H9 (cell line): ENCODE measurements at regions not wholly inside any gene's neighbourhood (a gene's known extent, or its start where the extent isn't known, plus 50 kb on each side); places are given as distances from the start of the nearest gene placed in this dataset.

Experiments
- DNase-seq: peaks from one replicate; pipeline ENCODE4 v3.0.0-alpha.2; 2017
- H2AFZ ChIP-seq: one replicate; pipeline ENCODE4 v1.6.1; 2013; ENCODE audit warnings: mild to moderate bottlenecking, low read length, control low read depth, moderate library complexity
- H2AK5ac ChIP-seq: 2 replicates; pipeline ENCODE4 v1.6.1; 2013; ENCODE audit warnings: low read length, control low read depth, mixed read lengths; ENCODE audit not compliant: insufficient read length
- H2BK120ac ChIP-seq: one replicate; pipeline ENCODE4 v1.6.1; 2013; ENCODE audit warnings: low read depth, mild to moderate bottlenecking, low read length, control low read depth, inconsistent platforms; ENCODE audit not compliant: poor library complexity, severe bottlenecking
- H2BK12ac ChIP-seq: 2 replicates; pipeline ENCODE4 v1.6.1; 2013; ENCODE audit warnings: low read length, control low read depth, mixed read lengths, low read depth; ENCODE audit not compliant: insufficient read length
- H2BK15ac ChIP-seq: 2 replicates; pipeline ENCODE4 v1.6.1; 2013; ENCODE audit warnings: low read depth, low read length, control low read depth
- H2BK20ac ChIP-seq: one replicate; pipeline ENCODE4 v1.6.1; 2013; ENCODE audit warnings: low read depth, mild to moderate bottlenecking, low read length, control low read depth, inconsistent platforms; ENCODE audit not compliant: poor library complexity, severe bottlenecking
- H2BK5ac ChIP-seq: 2 replicates; pipeline ENCODE4 v1.6.1; 2013; ENCODE audit warnings: low read length, control low read depth, mixed read lengths; ENCODE audit not compliant: insufficient read length
- H3K14ac ChIP-seq: 2 replicates; pipeline ENCODE4 v1.6.1; 2013; ENCODE audit warnings: low read length, control low read depth; ENCODE audit not compliant: insufficient read depth
- H3K18ac ChIP-seq: 2 replicates; pipeline ENCODE4 v1.6.1; 2013; ENCODE audit warnings: low read depth, mild to moderate bottlenecking, mixed read lengths, low read length, control low read depth; ENCODE audit not compliant: insufficient read length
- H3K23ac ChIP-seq: 2 replicates; pipeline ENCODE4 v1.6.1; 2013; ENCODE audit warnings: low read length, control low read depth, mixed read lengths, low read depth; ENCODE audit not compliant: insufficient read length
- H3K23me2 ChIP-seq: 2 replicates; pipeline ENCODE4 v1.6.1; 2013; ENCODE audit warnings: low read depth, mild to moderate bottlenecking, mixed read lengths, low read length, control low read depth; ENCODE audit not compliant: insufficient read length, poor library complexity, severe bottlenecking
- H3K27ac ChIP-seq: 2 replicates; pipeline ENCODE4 v1.5.1; 2013; ENCODE audit warnings: low read length, control low read depth, mixed read lengths, low read depth; ENCODE audit not compliant: insufficient read length
- H3K27me3 ChIP-seq: 2 replicates; pipeline ENCODE4 v1.6.1; 2013; ENCODE audit warnings: low read length, control low read depth, inconsistent platforms; ENCODE audit not compliant: insufficient read depth
- H3K4ac ChIP-seq: 2 replicates; pipeline ENCODE4 v1.6.1; 2013; ENCODE audit warnings: low read depth, mild to moderate bottlenecking, control low read depth, inconsistent platforms, low read length, moderate library complexity
- H3K4me1 ChIP-seq: 2 replicates; pipeline ENCODE4 v1.6.1; 2013; ENCODE audit warnings: low read length, control low read depth, inconsistent platforms; ENCODE audit not compliant: insufficient read depth
- H3K4me2 ChIP-seq: 2 replicates; pipeline ENCODE4 v1.6.1; 2013; ENCODE audit warnings: low read length, control low read depth, mixed read lengths; ENCODE audit not compliant: insufficient read length, insufficient read depth
- H3K56ac ChIP-seq: 2 replicates; pipeline ENCODE4 v1.6.1; 2013; ENCODE audit warnings: low read depth, mild to moderate bottlenecking, mixed read lengths, low read length, control low read depth; ENCODE audit not compliant: insufficient read length
- H3K79me1 ChIP-seq: 2 replicates; pipeline ENCODE4 v1.6.1; 2013; ENCODE audit warnings: low read depth, mild to moderate bottlenecking, moderate library complexity, low read length, control low read depth, inconsistent platforms; ENCODE audit not compliant: insufficient read depth, poor library complexity, severe bottlenecking
- H3K79me2 ChIP-seq: 2 replicates; pipeline ENCODE4 v1.6.1; 2013; ENCODE audit warnings: low read length, control low read depth, inconsistent platforms; ENCODE audit not compliant: insufficient read depth
- H3K9ac ChIP-seq: 2 replicates; pipeline ENCODE4 v1.6.1; 2013; ENCODE audit warnings: low read length, control low read depth, mixed read lengths; ENCODE audit not compliant: insufficient read length; ENCODE audit errors: extremely low read depth
- H3K9me3 ChIP-seq: one replicate; pipeline ENCODE4 v1.6.1; 2013; ENCODE audit warnings: low read depth, low read length, inconsistent platforms; ENCODE audit not compliant: control insufficient read depth
- H3T11ph ChIP-seq: one replicate; pipeline ENCODE4 v1.6.1; 2013; ENCODE audit warnings: mild to moderate bottlenecking, low read length, control low read depth, inconsistent platforms
- H4K20me1 ChIP-seq: one replicate; pipeline ENCODE4 v1.6.1; 2013; ENCODE audit not compliant: control insufficient read depth, insufficient read length, insufficient read depth
- H4K5ac ChIP-seq: 2 replicates; pipeline ENCODE4 v1.6.1; 2013; ENCODE audit warnings: low read depth, mild to moderate bottlenecking, mixed read lengths, low read length, control low read depth; ENCODE audit not compliant: insufficient read length
- H4K8ac ChIP-seq: replicated peaks from 2 replicates; pipeline ENCODE4 v1.6.1; 2013; ENCODE audit warnings: low read length, control low read depth, mixed read lengths, low read depth; ENCODE audit not compliant: insufficient read length
- H4K91ac ChIP-seq: 2 replicates; pipeline ENCODE4 v1.6.1; 2013; ENCODE audit warnings: low read depth, mild to moderate bottlenecking, moderate library complexity, mixed read lengths, low read length, control low read depth; ENCODE audit not compliant: insufficient read length
- H3K27ac Mint-ChIP-seq, 3 experiments: 2 replicates in 2 of 3; 3 replicates in 1 of 3; pipeline ENCODE4 v1.8.0; 2020 to 2021; ENCODE audit warnings: mixed read lengths in 3 of 3, mild to moderate bottlenecking in 1 of 3, moderate library complexity in 1 of 3
- H3K27me3 Mint-ChIP-seq: 2 replicates; pipeline ENCODE4 v1.8.0; 2021; ENCODE audit warnings: low read depth, mild to moderate bottlenecking, moderate library complexity, mixed read lengths
- H3K36me3 Mint-ChIP-seq, 3 experiments: 2 replicates in 2 of 3; 3 replicates in 1 of 3; pipeline ENCODE4 v1.8.0; 2020 to 2021; ENCODE audit warnings: low read depth in 3 of 3, mixed read lengths in 3 of 3; ENCODE audit not compliant: insufficient read depth in 1 of 3
- H3K4me1 Mint-ChIP-seq, 2 experiments: 2 replicates each; pipeline ENCODE4 v1.8.0; 2020; ENCODE audit warnings: mixed read lengths in 2 of 2
- H3K4me3 Mint-ChIP-seq, 2 experiments: 2 replicates in 1 of 2; 3 replicates in 1 of 2; pipeline ENCODE4 v1.8.0; 2020 to 2021; ENCODE audit warnings: mild to moderate bottlenecking in 2 of 2, mixed read lengths in 2 of 2, moderate library complexity in 1 of 2
- H3K9me3 Mint-ChIP-seq, 2 experiments: 2 replicates in 1 of 2; 3 replicates in 1 of 2; pipeline ENCODE4 v1.8.0; 2020; ENCODE audit warnings: mild to moderate bottlenecking in 2 of 2, mixed read lengths in 2 of 2, moderate library complexity in 1 of 2
- WGBS: extraction: QIAGEN DNeasy Blood & Tissue Kit; methylation state at CpG from one replicate; pipeline ENCODE4 v1.1.7; 2013; ENCODE audit warnings: missing lambda C conversion rate, low lambda C conversion rate, mixed read lengths; ENCODE audit not compliant: insufficient read length; ENCODE audit errors: extremely low coverage; 5-methylcytosine and 5-hydroxymethylcytosine counted together
- TF ChIP-seq, protein P1 (sequence below): fragments of 200-600 bp; sonication (generic); conservative IDR thresholded peaks from 3 replicates; pipeline ENCODE4 v1.8.0; 2021; ENCODE audit warnings: antibody characterized with exemption, mild to moderate bottlenecking

GRCh38 chr16:48892893-48893292 lies 282.9 kb upstream of the N4BP1 start:
- no peak for DNase-seq
- H3K18ac ChIP-seq: no peak overlapping the region
- no peak overlapping the region for H3K4me2 ChIP-seq
- H3K4me1 Mint-ChIP-seq: peaks cover 3 to 10% of the 10 kb centered on the region in 2 experiments; a peak in 2 of 4 replicates
- H3K9me3 Mint-ChIP-seq: no peaks in the 10 kb centered on the region
- H3K56ac ChIP-seq: no peak overlapping the region
- H2BK120ac ChIP-seq: no peak overlapping the region
- H3K4ac ChIP-seq: no peak overlapping the region
- H2BK15ac ChIP-seq: no peak overlapping the region
- no peak overlapping the region for H3K23ac ChIP-seq
- no peak overlapping the region for H2BK5ac ChIP-seq
- H3K36me3 Mint-ChIP-seq: no peaks in the 10 kb centered on the region
- no peak overlapping the region for H3K27ac ChIP-seq
- no peaks in the 10 kb centered on the region for H4K20me1 ChIP-seq
- H3K9me3 ChIP-seq: no peaks in the 10 kb centered on the region
- H3K4me1 ChIP-seq: no peaks in the 10 kb centered on the region
- no peak overlapping the region for H4K8ac ChIP-seq
- H3K4me3 Mint-ChIP-seq: no peak overlapping the region
- H4K91ac ChIP-seq: no peak overlapping the region
- H2AFZ ChIP-seq: no peak overlapping the region
- no peaks in the 10 kb centered on the region for H3K79me1 ChIP-seq
- no peak overlapping the region for H3K9ac ChIP-seq
- no peak overlapping the region for H4K5ac ChIP-seq
- H3K27me3 Mint-ChIP-seq: peaks cover 4% of the 10 kb centered on the region
- H2BK20ac ChIP-seq: no peak overlapping the region
- H2BK12ac ChIP-seq: no peak overlapping the region
- WGBS: no CpG with 5 or more reads among the region's 2 CpGs
- no peaks in the 10 kb centered on the region for H3K23me2 ChIP-seq
- H3K27me3 ChIP-seq: no peaks in the 10 kb centered on the region
- H3K14ac ChIP-seq: no peak overlapping the region
- TF ChIP-seq, protein P1, sequence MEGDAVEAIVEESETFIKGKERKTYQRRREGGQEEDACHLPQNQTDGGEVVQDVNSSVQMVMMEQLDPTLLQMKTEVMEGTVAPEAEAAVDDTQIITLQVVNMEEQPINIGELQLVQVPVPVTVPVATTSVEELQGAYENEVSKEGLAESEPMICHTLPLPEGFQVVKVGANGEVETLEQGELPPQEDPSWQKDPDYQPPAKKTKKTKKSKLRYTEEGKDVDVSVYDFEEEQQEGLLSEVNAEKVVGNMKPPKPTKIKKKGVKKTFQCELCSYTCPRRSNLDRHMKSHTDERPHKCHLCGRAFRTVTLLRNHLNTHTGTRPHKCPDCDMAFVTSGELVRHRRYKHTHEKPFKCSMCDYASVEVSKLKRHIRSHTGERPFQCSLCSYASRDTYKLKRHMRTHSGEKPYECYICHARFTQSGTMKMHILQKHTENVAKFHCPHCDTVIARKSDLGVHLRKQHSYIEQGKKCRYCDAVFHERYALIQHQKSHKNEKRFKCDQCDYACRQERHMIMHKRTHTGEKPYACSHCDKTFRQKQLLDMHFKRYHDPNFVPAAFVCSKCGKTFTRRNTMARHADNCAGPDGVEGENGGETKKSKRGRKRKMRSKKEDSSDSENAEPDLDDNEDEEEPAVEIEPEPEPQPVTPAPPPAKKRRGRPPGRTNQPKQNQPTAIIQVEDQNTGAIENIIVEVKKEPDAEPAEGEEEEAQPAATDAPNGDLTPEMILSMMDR: no peak
- H3T11ph ChIP-seq: no peak overlapping the region
- no peaks in the 10 kb centered on the region for H3K79me2 ChIP-seq
- H3K27ac Mint-ChIP-seq: no peak overlapping the region
- no peak overlapping the region for H2AK5ac ChIP-seq
